ENCODE measurements at regions not wholly inside any gene's neighbourhood (a gene's known extent, or its start where the extent isn't known, plus 50 kb on each side); places are given as distances from the start of the nearest gene placed in this dataset.

- H3K36me3 ChIP-seq (replicated peaks in 1 of 2; ENCODE audit: insufficient read depth in 1 of 2, low read depth in 2 of 2): no peaks in the 10 kb centered on the region
- no peak overlapping the region for H3K27ac ChIP-seq
- no peak overlapping the region for H3K4me3 ChIP-seq
- WGBS, 2 donors: 50 to 84% methylated on average over 2 of the region's 2 CpGs
- H3K9me3 ChIP-seq: no peaks in the 10 kb centered on the region
- no peaks in the 10 kb centered on the region for H3K27me3 ChIP-seq
- DNase-seq (no peak), ATAC-seq (no peak)
- no peaks in the 10 kb centered on the region for H3K4me1 ChIP-seq
- intact Hi-C loops (cut with DNase I): no loop called here
- TF ChIP-seq POLR2A (IDR thresholded peaks at IDR 0.05): no peak
- TF ChIP-seq, protein P1, sequence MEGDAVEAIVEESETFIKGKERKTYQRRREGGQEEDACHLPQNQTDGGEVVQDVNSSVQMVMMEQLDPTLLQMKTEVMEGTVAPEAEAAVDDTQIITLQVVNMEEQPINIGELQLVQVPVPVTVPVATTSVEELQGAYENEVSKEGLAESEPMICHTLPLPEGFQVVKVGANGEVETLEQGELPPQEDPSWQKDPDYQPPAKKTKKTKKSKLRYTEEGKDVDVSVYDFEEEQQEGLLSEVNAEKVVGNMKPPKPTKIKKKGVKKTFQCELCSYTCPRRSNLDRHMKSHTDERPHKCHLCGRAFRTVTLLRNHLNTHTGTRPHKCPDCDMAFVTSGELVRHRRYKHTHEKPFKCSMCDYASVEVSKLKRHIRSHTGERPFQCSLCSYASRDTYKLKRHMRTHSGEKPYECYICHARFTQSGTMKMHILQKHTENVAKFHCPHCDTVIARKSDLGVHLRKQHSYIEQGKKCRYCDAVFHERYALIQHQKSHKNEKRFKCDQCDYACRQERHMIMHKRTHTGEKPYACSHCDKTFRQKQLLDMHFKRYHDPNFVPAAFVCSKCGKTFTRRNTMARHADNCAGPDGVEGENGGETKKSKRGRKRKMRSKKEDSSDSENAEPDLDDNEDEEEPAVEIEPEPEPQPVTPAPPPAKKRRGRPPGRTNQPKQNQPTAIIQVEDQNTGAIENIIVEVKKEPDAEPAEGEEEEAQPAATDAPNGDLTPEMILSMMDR (IDR thresholded peaks at IDR 0.05): no peak
Observed at GRCh38 chr2:239496700-239497099, 95.9 kb upstream of the HDAC4 start.

DNA sequence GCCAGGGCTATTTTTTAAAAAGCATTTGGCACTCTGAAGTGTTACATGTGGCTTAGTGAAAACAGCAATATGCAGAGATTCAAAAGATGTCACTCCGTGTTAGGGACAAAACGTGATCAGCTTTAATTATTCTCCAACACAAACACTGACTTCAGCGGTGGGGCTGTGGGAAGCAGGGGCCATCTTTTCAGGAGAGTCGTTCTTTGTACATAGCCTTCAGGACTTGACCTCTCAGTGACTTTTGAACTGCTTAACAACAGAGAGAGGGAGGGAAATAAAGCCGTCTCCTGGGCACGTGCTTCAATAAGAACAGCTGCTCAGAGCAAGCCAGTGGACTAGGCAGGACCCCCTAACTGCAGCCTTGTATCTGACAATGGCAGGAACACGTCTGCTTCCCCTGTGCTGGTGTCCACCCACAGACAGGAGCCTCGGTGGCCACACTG is 95.0 kb upstream of the HDAC4 start:
- no peak for TF ChIP-seq POLR2A (IDR thresholded peaks at IDR 0.05)
- TF ChIP-seq, protein P1 (IDR thresholded peaks at IDR 0.05): no peak
- Histone ChIP-seq H3K4me3 (no peak overlapping the region), H3K27ac (no peak overlapping the region), H3K36me3 (replicated peaks in 1 of 2; ENCODE audit: insufficient read depth in 1 of 2, low read depth in 2 of 2) (no peaks in the 10 kb centered on the region), H3K4me1 (no peaks in the 10 kb centered on the region), H3K27me3 (no peaks in the 10 kb centered on the region), H3K9me3 (no peaks in the 10 kb centered on the region)
- no peak for DNase-seq
- intact Hi-C loops (cut with DNase I): no loop called here
- ATAC-seq: no peak
- 28 to 35% methylated on average over 8 of the region's 8 CpGs for WGBS, 2 donors

GRCh38 chr2:239495175-239495574 is 94.4 kb upstream of the HDAC4 start:
- Histone ChIP-seq H3K27me3 (no peaks in the 10 kb centered on the region), H3K27ac (no peak overlapping the region), H3K9me3 (no peaks in the 10 kb centered on the region), H3K36me3 (replicated peaks in 1 of 2; ENCODE audit: insufficient read depth in 1 of 2, low read depth in 2 of 2) (no peaks in the 10 kb centered on the region), H3K4me1 (no peaks in the 10 kb centered on the region), H3K4me3 (no peak overlapping the region)
- no peak for ATAC-seq
- intact Hi-C loops (cut with DNase I): no loop called here
- no peak for TF ChIP-seq POLR2A (IDR thresholded peaks at IDR 0.05)
- TF ChIP-seq, protein P1 (IDR thresholded peaks at IDR 0.05): no peak
- no peak for DNase-seq
- WGBS, 2 donors: 62 to 83% methylated on average over 4 of the region's 4 CpGs

- 50 to 57% methylated on average over 3 of the region's 3 CpGs for WGBS, 2 donors
- H3K27me3 ChIP-seq: no peaks in the 10 kb centered on the region
Observed at GRCh38 chr2:239494578-239494977, 93.8 kb upstream of the HDAC4 start.

DNA sequence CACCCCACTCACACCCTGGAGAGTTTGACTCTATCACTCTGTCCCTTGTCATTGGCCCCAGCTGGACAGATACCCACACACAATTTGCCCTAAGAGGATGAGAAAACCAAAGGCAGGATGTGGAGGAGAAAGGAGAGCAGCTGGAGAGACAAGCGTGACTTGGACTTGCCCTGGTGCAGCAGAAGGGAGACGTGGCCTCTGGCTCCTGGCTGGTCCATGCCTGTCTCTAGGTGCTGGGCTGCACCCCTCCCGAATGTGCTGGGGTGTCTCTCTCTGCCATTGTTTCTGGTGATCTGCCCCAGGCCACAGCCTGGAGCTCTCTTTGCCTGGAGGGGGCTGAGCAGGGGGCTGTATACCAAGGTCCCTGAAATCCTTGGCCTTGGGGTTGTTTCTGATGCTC is 88.7 kb upstream of the HDAC4 start:
- Histone ChIP-seq H3K36me3 (replicated peaks in 1 of 2; ENCODE audit: insufficient read depth in 1 of 2, low read depth in 2 of 2) (no peaks in the 10 kb centered on the region), H3K9me3 (no peaks in the 10 kb centered on the region), H3K4me3 (no peak overlapping the region), H3K27ac (no peak overlapping the region), H3K4me1 (no peaks in the 10 kb centered on the region), H3K27me3 (no peaks in the 10 kb centered on the region)
- 59 to 65% methylated on average over 3 of the region's 3 CpGs for WGBS, 2 donors
- TF ChIP-seq, protein P1 (IDR thresholded peaks at IDR 0.05): no peak
- TF ChIP-seq POLR2A (IDR thresholded peaks at IDR 0.05): no peak
- DNase-seq (no peak), ATAC-seq (no peak)
- intact Hi-C loops (cut with DNase I): no loop called here

More at GRCh38 chr2:239494578-239494977, 93.8 kb upstream of the HDAC4 start:
- no peak overlapping the region for H3K27ac ChIP-seq
- DNase-seq (no peak), ATAC-seq (no peak)
- intact Hi-C loops (cut with DNase I): no loop called here
- TF ChIP-seq, protein P1 (IDR thresholded peaks at IDR 0.05): no peak
- TF ChIP-seq POLR2A (IDR thresholded peaks at IDR 0.05): no peak
- no peak overlapping the region for H3K4me3 ChIP-seq
- no peaks in the 10 kb centered on the region for H3K4me1 ChIP-seq
- no peaks in the 10 kb centered on the region for H3K9me3 ChIP-seq
- no peaks in the 10 kb centered on the region for H3K36me3 ChIP-seq (replicated peaks in 1 of 2; ENCODE audit: insufficient read depth in 1 of 2, low read depth in 2 of 2)
